Uterus (tissue), 2 donors: ENCODE measurements at regions not wholly inside any gene's neighbourhood (a gene's known extent, or its start where the extent isn't known, plus 50 kb on each side); places are given as distances from the start of the nearest gene placed in this dataset.

Source experiments
- POLR2A ChIP-seq, 2 donors: fragments of 450-650 bp; IDR thresholded peaks; one replicate each; pipeline ENCODE4 v1.6.1; 2016; ENCODE audit warnings: antibody characterized with exemption in 2 of 2, mild to moderate bottlenecking in 1 of 2, moderate library complexity in 1 of 2
- TF ChIP-seq, protein P1 (sequence below), 4 experiments: fragments of 200-600 bp in 2 of 4; fragments of 450-650 bp in 2 of 4; sonication (generic) in 2 of 4; IDR thresholded peaks; one replicate each; pipeline ENCODE4 v1.5.1; 2016 to 2019; ENCODE audit warnings: antibody characterized with exemption in 4 of 4, mild to moderate bottlenecking in 2 of 4, moderate library complexity in 1 of 4

- TF ChIP-seq, protein P1, sequence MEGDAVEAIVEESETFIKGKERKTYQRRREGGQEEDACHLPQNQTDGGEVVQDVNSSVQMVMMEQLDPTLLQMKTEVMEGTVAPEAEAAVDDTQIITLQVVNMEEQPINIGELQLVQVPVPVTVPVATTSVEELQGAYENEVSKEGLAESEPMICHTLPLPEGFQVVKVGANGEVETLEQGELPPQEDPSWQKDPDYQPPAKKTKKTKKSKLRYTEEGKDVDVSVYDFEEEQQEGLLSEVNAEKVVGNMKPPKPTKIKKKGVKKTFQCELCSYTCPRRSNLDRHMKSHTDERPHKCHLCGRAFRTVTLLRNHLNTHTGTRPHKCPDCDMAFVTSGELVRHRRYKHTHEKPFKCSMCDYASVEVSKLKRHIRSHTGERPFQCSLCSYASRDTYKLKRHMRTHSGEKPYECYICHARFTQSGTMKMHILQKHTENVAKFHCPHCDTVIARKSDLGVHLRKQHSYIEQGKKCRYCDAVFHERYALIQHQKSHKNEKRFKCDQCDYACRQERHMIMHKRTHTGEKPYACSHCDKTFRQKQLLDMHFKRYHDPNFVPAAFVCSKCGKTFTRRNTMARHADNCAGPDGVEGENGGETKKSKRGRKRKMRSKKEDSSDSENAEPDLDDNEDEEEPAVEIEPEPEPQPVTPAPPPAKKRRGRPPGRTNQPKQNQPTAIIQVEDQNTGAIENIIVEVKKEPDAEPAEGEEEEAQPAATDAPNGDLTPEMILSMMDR (IDR thresholded peaks at IDR 0.05): no peak
- TF ChIP-seq POLR2A (IDR thresholded peaks at IDR 0.05): no peak
Measured at GRCh38 chr11:23211221-23211620, 350.9 kb upstream of the CCDC179 start.
